Spleen (tissue), 7 donors: ENCODE measurements at regions not wholly inside any gene's neighbourhood (a gene's known extent, or its start where the extent isn't known, plus 50 kb on each side); places are given as distances from the start of the nearest gene placed in this dataset.

ENCODE experiments used
- CTCF ChIP-seq, 11 experiments: fragments of 200-600 bp in 7 of 11; fragments of 450-650 bp in 4 of 11; sonication (generic) in 4 of 11; IDR thresholded peaks in 8 of 11; conservative IDR thresholded peaks in 3 of 11; 1 replicate in 7 of 11; 2 replicates in 4 of 11; pipeline versions ENCODE4 v1.4.0 to v1.8.0; 2016 to 2021; ENCODE audit warnings: antibody characterized with exemption in 11 of 11, inconsistent platforms in 4 of 11, mild to moderate bottlenecking in 1 of 11
- POLR2A ChIP-seq, 3 donors: fragments of 450-650 bp; IDR thresholded peaks; one replicate each; pipeline ENCODE4 v1.5.1; 2017; ENCODE audit warnings: antibody characterized with exemption in 3 of 3, mild to moderate bottlenecking in 1 of 3
- POLR2AphosphoS5 ChIP-seq, 3 donors: sonication (generic); formaldehyde crosslinking; IDR thresholded peaks; one replicate each; pipeline ENCODE4 v1.5.1; 2017; ENCODE audit warnings: antibody characterized with exemption in 3 of 3
- donor health status: DM: no; HTN: no; CAD: no; lungs with moderate emphysema.
- donor health status: DM: no; HTN: no; CAD: no.
- donor health status: DM: no; HTN: no; CAD: no.

DNA sequence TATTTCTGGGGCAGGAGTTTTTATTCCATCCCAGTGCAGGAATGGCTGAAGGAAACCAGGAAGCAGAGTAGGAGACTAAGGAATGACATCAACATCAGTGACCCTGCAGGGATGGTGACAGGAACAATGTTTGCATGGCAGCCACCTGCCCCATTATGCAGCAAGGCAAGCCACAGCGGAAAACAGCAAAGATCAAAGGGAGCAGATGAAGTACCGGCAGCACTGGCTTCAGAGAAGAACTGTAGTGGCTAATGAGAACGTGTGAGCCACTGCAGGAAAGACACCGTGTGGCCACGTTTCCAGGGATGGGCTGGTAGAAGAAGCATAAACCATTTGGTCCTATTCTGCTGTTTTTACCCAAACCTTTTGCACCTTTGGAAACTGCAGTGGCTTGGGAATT lies 52.9 kb upstream of the TAB2 start:
- TF ChIP-seq POLR2AphosphoS5 (IDR thresholded peaks at IDR 0.05) (no peak), CTCF (IDR thresholded peaks at IDR 0.05 in 8 of 11, conservative IDR thresholded peaks at IDR 0.05 in 3 of 11) (no peak), POLR2A (IDR thresholded peaks at IDR 0.05) (no peak)
